ENCODE measurements at regions not wholly inside any gene's neighbourhood (a gene's known extent, or its start where the extent isn't known, plus 50 kb on each side); places are given as distances from the start of the nearest gene placed in this dataset.

GRCh38 chr5:50927953-50928352 is 261.5 kb downstream of the PARP8 start:
- no peaks in the 10 kb centered on the region for H3K36me3 Mint-ChIP-seq (ENCODE audit: low read depth)

DNA sequence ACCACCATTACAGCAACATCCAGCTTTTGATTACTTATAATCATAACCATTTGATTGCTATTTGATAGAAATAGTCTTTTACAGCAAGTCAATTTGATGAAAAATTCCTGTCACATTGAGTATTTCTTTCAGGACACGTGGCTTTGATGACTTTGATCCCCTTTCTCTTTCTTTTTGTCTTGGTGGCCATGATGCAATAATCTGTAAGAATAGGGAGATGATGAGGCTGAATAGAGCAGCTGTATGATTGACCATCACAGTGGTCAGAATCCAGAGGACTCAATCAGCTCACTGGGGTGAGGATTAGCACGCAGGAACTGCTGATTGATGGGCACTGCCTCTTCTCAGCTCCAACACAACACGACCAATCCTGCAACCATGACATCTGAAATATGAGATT is 262.7 kb downstream of the PARP8 start:
- H3K4me1 Mint-ChIP-seq (ENCODE audit: low read depth): no peaks in the 10 kb centered on the region
- H3K27ac Mint-ChIP-seq (ENCODE audit: unreplicated experiment): no peak overlapping the region
- TF ChIP-seq, protein P1, sequence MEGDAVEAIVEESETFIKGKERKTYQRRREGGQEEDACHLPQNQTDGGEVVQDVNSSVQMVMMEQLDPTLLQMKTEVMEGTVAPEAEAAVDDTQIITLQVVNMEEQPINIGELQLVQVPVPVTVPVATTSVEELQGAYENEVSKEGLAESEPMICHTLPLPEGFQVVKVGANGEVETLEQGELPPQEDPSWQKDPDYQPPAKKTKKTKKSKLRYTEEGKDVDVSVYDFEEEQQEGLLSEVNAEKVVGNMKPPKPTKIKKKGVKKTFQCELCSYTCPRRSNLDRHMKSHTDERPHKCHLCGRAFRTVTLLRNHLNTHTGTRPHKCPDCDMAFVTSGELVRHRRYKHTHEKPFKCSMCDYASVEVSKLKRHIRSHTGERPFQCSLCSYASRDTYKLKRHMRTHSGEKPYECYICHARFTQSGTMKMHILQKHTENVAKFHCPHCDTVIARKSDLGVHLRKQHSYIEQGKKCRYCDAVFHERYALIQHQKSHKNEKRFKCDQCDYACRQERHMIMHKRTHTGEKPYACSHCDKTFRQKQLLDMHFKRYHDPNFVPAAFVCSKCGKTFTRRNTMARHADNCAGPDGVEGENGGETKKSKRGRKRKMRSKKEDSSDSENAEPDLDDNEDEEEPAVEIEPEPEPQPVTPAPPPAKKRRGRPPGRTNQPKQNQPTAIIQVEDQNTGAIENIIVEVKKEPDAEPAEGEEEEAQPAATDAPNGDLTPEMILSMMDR (IDR thresholded peaks at IDR 0.05): no peak
- H3K4me3 Mint-ChIP-seq (ENCODE audit: unreplicated experiment): no peak overlapping the region
- peaks cover 41% of the 10 kb centered on the region for H3K27me3 Mint-ChIP-seq (ENCODE audit: low read depth)
- H3K36me3 Mint-ChIP-seq (ENCODE audit: low read depth): no peaks in the 10 kb centered on the region
- H3K9me3 Mint-ChIP-seq (ENCODE audit: low read depth): no peaks in the 10 kb centered on the region
- no peak for DNase-seq (ENCODE audit: low spot score)

More at GRCh38 chr5:50927953-50928352, 261.5 kb downstream of the PARP8 start:
- Mint-ChIP-seq H3K27ac (ENCODE audit: unreplicated experiment) (no peak overlapping the region), H3K27me3 (ENCODE audit: low read depth) (peaks cover 39% of the 10 kb centered on the region), H3K4me3 (ENCODE audit: unreplicated experiment) (no peak overlapping the region), H3K9me3 (ENCODE audit: low read depth) (no peaks in the 10 kb centered on the region), H3K4me1 (ENCODE audit: low read depth) (no peaks in the 10 kb centered on the region)
- DNase-seq (ENCODE audit: low spot score): no peak
- TF ChIP-seq, protein P1 (IDR thresholded peaks at IDR 0.05): no peak

GRCh38 chr5:50934343-50934742 is 267.9 kb downstream of the PARP8 start:
- no peak for DNase-seq (ENCODE audit: low spot score)
- H3K27me3 Mint-ChIP-seq (ENCODE audit: low read depth): peaks cover 19% of the 10 kb centered on the region
- H3K27ac Mint-ChIP-seq (ENCODE audit: unreplicated experiment): no peak overlapping the region
- no peaks in the 10 kb centered on the region for H3K4me1 Mint-ChIP-seq (ENCODE audit: low read depth)
- H3K9me3 Mint-ChIP-seq (ENCODE audit: low read depth): no peaks in the 10 kb centered on the region
- TF ChIP-seq, protein P1 (IDR thresholded peaks at IDR 0.05): no peak
- no peak overlapping the region for H3K4me3 Mint-ChIP-seq (ENCODE audit: unreplicated experiment)
- H3K36me3 Mint-ChIP-seq (ENCODE audit: low read depth): no peaks in the 10 kb centered on the region

- Mint-ChIP-seq H3K9me3 (ENCODE audit: low read depth) (peaks cover 12% of the 10 kb centered on the region), H3K4me1 (ENCODE audit: low read depth) (no peaks in the 10 kb centered on the region), H3K36me3 (ENCODE audit: low read depth) (no peaks in the 10 kb centered on the region), H3K27ac (ENCODE audit: unreplicated experiment) (no peak overlapping the region), H3K27me3 (ENCODE audit: low read depth) (peaks cover 18% of the 10 kb centered on the region), H3K4me3 (ENCODE audit: unreplicated experiment) (no peak overlapping the region)
- TF ChIP-seq, protein P1 (IDR thresholded peaks at IDR 0.05): no peak
- no peak for DNase-seq (ENCODE audit: low spot score)
These were observed 278.7 kb downstream of the PARP8 start for GRCh38 chr5:50945139-50945538.

DNA sequence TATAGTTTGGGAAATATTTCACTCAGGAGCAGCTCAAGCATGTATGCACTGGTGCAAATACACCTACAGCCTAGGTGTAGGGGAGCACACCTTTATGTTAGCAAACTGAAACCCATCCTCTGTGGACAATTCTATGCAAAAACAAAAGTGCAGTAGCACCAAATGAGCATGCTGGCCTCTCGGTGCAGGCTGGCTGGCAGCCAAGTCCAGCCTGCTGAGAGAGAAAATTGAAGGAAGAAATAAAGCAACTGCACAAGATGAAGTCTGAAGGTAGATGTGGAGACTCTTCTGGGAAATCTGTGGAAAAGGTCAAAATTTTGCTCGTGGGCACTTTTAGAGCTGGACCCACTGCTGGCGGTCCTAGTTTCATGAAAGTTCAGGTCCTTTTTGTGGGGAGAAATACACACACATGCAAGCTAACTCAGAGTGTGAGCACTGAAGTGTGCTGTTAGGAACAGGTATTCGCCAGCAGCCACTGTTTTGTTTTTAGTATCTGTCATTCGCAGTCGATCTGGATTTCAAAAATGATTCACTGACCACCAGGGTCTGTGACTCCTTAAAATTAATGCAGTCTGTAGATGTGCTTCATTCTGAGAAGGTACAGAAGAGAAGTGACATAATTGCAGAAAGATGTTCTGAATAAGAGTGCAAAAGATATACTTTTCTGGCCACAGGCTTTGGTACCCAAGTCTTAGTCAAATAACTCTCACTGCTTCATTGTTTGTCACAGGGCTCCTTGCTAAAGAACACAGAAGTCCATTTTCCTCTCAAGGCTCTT is 281.7 kb downstream of the PARP8 start:
- TF ChIP-seq, protein P1 (IDR thresholded peaks at IDR 0.05): no peak
- no peaks in the 10 kb centered on the region for H3K9me3 Mint-ChIP-seq (ENCODE audit: low read depth)
- H3K27ac Mint-ChIP-seq (ENCODE audit: unreplicated experiment): no peak overlapping the region
- H3K4me1 Mint-ChIP-seq (ENCODE audit: low read depth): no peaks in the 10 kb centered on the region
- H3K27me3 Mint-ChIP-seq (ENCODE audit: low read depth): peaks cover 21% of the 10 kb centered on the region
- H3K4me3 Mint-ChIP-seq (ENCODE audit: unreplicated experiment): no peak overlapping the region
- DNase-seq (ENCODE audit: low spot score): no peak
- H3K36me3 Mint-ChIP-seq (ENCODE audit: low read depth): no peaks in the 10 kb centered on the region
